ENCODE measurements at regions not wholly inside any gene's neighbourhood (a gene's known extent, or its start where the extent isn't known, plus 50 kb on each side); places are given as distances from the start of the nearest gene placed in this dataset.

DNA sequence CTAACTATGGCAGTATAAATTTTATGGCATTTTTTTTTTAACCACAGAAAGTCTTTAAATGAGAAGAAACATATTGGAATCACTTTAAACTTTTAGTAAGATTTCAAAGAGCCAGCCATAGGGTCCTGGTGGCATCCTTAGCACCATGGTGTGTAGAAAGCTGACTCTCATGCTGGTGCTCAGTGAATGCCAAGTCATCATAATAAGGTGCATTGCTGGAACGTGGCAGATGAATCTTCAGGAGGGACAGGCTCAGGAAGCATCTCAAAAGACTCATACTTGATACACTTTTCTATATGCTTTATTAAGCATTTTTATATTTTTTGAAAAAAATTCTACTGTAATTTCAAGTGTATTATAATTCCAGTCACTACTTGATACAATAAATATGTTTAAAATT, 274.2 kb downstream of the ZIC4 start:
- H3K79me2 ChIP-seq (ENCODE audit: insufficient read depth, low read length) = no peaks in the 10 kb centered on the region
- H3K4me1 ChIP-seq (ENCODE audit: control insufficient read depth in 1 of 2, insufficient read depth in 2 of 2, low read length in 2 of 2) = no peaks in the 10 kb centered on the region
- no peaks in the 10 kb centered on the region for H4K20me1 ChIP-seq (ENCODE audit: insufficient read depth)
- CTCF ChIA-PET = no interaction called here
- H3K4me2 ChIP-seq (ENCODE audit: low read length) = no peak overlapping the region
- intact Hi-C loops (cut with micrococcal nuclease) = no loop called here
- TF ChIP-seq ELF1 (IDR thresholded peaks at IDR 0.05; ENCODE audit: borderline replicate concordance, low read depth) (no peak), ZFX (IDR thresholded peaks at IDR 0.05) (no peak), SIN3A (IDR thresholded peaks at IDR 0.05; ENCODE audit: low read depth) (no peak), SP1 (IDR thresholded peaks at IDR 0.05; ENCODE audit: low read depth) (no peak)
- H3K9me2 ChIP-seq (ENCODE audit: insufficient read depth) = no peaks in the 10 kb centered on the region
- H3K27me3 ChIP-seq (ENCODE audit: insufficient read depth, low read length) = no peaks in the 10 kb centered on the region
- H3K9ac ChIP-seq (ENCODE audit: low read length) = no peak overlapping the region
- no peak overlapping the region for H3K4me3 ChIP-seq (replicated peaks in 1 of 2; ENCODE audit: low read depth in 1 of 2, low read length in 2 of 2)
- DNase-seq (ENCODE audit: low read depth, low spot score) = no peak
- no peaks in the 10 kb centered on the region for H3K36me3 ChIP-seq (ENCODE audit: control insufficient read depth in 1 of 2, insufficient read depth in 2 of 2, low read length in 2 of 2)
- RAD21 ChIA-PET (ENCODE audit: low non-redundant PET in 1 of 2, low total read pairs in 2 of 2, uncharacterized antibody in 2 of 2, unreplicated experiment in 2 of 2) = no interaction called here
- H3K9me3 ChIP-seq (ENCODE audit: control insufficient read depth in 1 of 2, insufficient read depth in 1 of 2, low read depth in 1 of 2, low read length in 2 of 2) = no peaks in the 10 kb centered on the region
- POLR2A ChIA-PET = no interaction called here
- no peak overlapping the region for H3K27ac ChIP-seq (ENCODE audit: low read depth, low read length)
- no peak for ATAC-seq
- no TSS peak for BruUV-seq (replicated peaks)
- H2AFZ ChIP-seq (ENCODE audit: low read depth, low read length, poor library complexity, severe bottlenecking) = no peak overlapping the region

DNA sequence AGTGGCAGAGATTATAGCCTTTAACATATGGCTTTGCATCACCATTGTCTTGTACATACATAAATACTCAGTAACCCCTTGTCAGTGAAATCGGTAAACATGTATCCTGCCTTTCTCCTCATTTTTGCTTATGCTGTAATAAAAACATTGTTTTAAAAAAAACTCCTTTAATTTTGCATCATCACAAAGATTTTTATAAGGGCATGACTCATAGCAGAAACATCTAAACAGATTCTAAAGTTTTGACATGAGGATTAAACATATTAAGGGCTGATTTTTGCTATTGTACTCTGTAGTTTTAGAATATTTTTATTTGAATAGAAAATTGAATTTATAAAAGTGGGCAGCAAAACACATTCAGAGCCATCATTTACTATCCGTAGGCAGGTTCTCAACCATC, 275.9 kb downstream of the ZIC4 start:
- DNase-seq (ENCODE audit: low read depth, low spot score) = no peak
- Histone ChIP-seq H3K4me2 (ENCODE audit: low read length) (no peak overlapping the region), H4K20me1 (ENCODE audit: insufficient read depth) (no peaks in the 10 kb centered on the region), H3K27ac (ENCODE audit: low read depth, low read length) (no peak overlapping the region), H3K9ac (ENCODE audit: low read length) (no peak overlapping the region), H2AFZ (ENCODE audit: low read depth, low read length, poor library complexity, severe bottlenecking) (no peak overlapping the region), H3K9me2 (ENCODE audit: insufficient read depth) (no peaks in the 10 kb centered on the region), H3K4me1 (ENCODE audit: control insufficient read depth in 1 of 2, insufficient read depth in 2 of 2, low read length in 2 of 2) (no peaks in the 10 kb centered on the region), H3K36me3 (ENCODE audit: control insufficient read depth in 1 of 2, insufficient read depth in 2 of 2, low read length in 2 of 2) (no peaks in the 10 kb centered on the region), H3K27me3 (ENCODE audit: insufficient read depth, low read length) (no peaks in the 10 kb centered on the region), H3K4me3 (replicated peaks in 1 of 2; ENCODE audit: low read depth in 1 of 2, low read length in 2 of 2) (no peak overlapping the region), H3K79me2 (ENCODE audit: insufficient read depth, low read length) (no peaks in the 10 kb centered on the region), H3K9me3 (ENCODE audit: control insufficient read depth in 1 of 2, insufficient read depth in 1 of 2, low read depth in 1 of 2, low read length in 2 of 2) (no peaks in the 10 kb centered on the region)
- POLR2A ChIA-PET = no interaction called here
- TF ChIP-seq YY1 (IDR thresholded peaks at IDR 0.05; ENCODE audit: extremely low read depth, insufficient replicate concordance, low read depth, low read length) (no peak), CBX3 (IDR thresholded peaks at IDR 0.05; ENCODE audit: low read depth) (no peak), CEBPB (IDR thresholded peaks at IDR 0.05; ENCODE audit: low read depth) (no peak), SRF (IDR thresholded peaks at IDR 0.05; ENCODE audit: low read depth) (no peak), POLR2A (IDR thresholded peaks at IDR 0.05; ENCODE audit: borderline replicate concordance, extremely low read depth, insufficient read depth, insufficient read length) (no peak), SIN3A (IDR thresholded peaks at IDR 0.05; ENCODE audit: low read depth) (no peak), POLR2AphosphoS5 (IDR thresholded peaks at IDR 0.05; ENCODE audit: low read depth, low read length) (no peak), FOSL1 (IDR thresholded peaks at IDR 0.05; ENCODE audit: low read depth) (no peak)
- TF ChIP-seq, protein P1, sequence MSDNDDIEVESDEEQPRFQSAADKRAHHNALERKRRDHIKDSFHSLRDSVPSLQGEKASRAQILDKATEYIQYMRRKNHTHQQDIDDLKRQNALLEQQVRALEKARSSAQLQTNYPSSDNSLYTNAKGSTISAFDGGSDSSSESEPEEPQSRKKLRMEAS (IDR thresholded peaks at IDR 0.05) = no peak
- TF ChIP-seq, protein P2, sequence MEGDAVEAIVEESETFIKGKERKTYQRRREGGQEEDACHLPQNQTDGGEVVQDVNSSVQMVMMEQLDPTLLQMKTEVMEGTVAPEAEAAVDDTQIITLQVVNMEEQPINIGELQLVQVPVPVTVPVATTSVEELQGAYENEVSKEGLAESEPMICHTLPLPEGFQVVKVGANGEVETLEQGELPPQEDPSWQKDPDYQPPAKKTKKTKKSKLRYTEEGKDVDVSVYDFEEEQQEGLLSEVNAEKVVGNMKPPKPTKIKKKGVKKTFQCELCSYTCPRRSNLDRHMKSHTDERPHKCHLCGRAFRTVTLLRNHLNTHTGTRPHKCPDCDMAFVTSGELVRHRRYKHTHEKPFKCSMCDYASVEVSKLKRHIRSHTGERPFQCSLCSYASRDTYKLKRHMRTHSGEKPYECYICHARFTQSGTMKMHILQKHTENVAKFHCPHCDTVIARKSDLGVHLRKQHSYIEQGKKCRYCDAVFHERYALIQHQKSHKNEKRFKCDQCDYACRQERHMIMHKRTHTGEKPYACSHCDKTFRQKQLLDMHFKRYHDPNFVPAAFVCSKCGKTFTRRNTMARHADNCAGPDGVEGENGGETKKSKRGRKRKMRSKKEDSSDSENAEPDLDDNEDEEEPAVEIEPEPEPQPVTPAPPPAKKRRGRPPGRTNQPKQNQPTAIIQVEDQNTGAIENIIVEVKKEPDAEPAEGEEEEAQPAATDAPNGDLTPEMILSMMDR (IDR thresholded peaks at IDR 0.05 in 2 of 3, conservative IDR thresholded peaks at IDR 0.05 in 1 of 3; ENCODE audit: borderline replicate concordance in 1 of 3, insufficient read depth in 1 of 3, low read depth in 2 of 3, low read length in 2 of 3) = no peak
- TF ChIP-seq, protein P3, sequence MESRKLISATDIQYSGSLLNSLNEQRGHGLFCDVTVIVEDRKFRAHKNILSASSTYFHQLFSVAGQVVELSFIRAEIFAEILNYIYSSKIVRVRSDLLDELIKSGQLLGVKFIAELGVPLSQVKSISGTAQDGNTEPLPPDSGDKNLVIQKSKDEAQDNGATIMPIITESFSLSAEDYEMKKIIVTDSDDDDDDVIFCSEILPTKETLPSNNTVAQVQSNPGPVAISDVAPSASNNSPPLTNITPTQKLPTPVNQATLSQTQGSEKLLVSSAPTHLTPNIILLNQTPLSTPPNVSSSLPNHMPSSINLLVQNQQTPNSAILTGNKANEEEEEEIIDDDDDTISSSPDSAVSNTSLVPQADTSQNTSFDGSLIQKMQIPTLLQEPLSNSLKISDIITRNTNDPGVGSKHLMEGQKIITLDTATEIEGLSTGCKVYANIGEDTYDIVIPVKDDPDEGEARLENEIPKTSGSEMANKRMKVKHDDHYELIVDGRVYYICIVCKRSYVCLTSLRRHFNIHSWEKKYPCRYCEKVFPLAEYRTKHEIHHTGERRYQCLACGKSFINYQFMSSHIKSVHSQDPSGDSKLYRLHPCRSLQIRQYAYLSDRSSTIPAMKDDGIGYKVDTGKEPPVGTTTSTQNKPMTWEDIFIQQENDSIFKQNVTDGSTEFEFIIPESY (IDR thresholded peaks at IDR 0.05; ENCODE audit: extremely low read depth, insufficient replicate concordance, low read length) = no peak
- ATAC-seq = no peak
- CTCF ChIA-PET = no interaction called here
- RAD21 ChIA-PET (ENCODE audit: low non-redundant PET in 1 of 2, low total read pairs in 2 of 2, uncharacterized antibody in 2 of 2, unreplicated experiment in 2 of 2) = no interaction called here
- intact Hi-C loops (cut with micrococcal nuclease) = no loop called here
- BruUV-seq (replicated peaks) = no TSS peak
